NCI-H226 (cell line): ENCODE measurements at regions not wholly inside any gene's neighbourhood (a gene's known extent, or its start where the extent isn't known, plus 50 kb on each side); places are given as distances from the start of the nearest gene placed in this dataset.

Experiments used
- DNase-seq: peaks from one replicate; pipeline ENCODE4 v3.0.0-alpha.2; 2015

GRCh38 chr3:189118896-189119295 lies 52.9 kb upstream of the TPRG1 start:
- no peak for DNase-seq

GRCh38 chr3:189119950-189120349 lies 51.8 kb upstream of the TPRG1 start:
- no peak for DNase-seq

- DNase-seq = no peak
Measured at GRCh38 chr3:189121092-189121491, 50.7 kb upstream of the TPRG1 start.
